ENCODE measurements at regions not wholly inside any gene's neighbourhood (a gene's known extent, or its start where the extent isn't known, plus 50 kb on each side); places are given as distances from the start of the nearest gene placed in this dataset.
"Not testable (repeated sequence)": the region's sequence is repeated elsewhere in the genome, so short reads cannot be mapped to it uniquely, and the experiment has no call there.

GRCh38 chr1:221865808-221866207, 123.9 kb upstream of the DUSP10 start:
- DNase-seq (ENCODE audit: low read depth in 1 of 2, low spot score in 2 of 2), result no peak
- H3K27me3 ChIP-seq (replicated peaks), result no peaks in the 10 kb centered on the region
- H3K36me3 ChIP-seq, result no peaks in the 10 kb centered on the region
- no peaks in the 10 kb centered on the region for H3K9me3 ChIP-seq (replicated peaks)
- no peak overlapping the region for H3K4me3 ChIP-seq
- H3K4me1 ChIP-seq (replicated peaks), result peaks cover 21% of the 10 kb centered on the region
- H3K27ac ChIP-seq, result no peak overlapping the region

GRCh38 chr1:221863635-221864034, 121.7 kb upstream of the DUSP10 start:
- H3K9me3 ChIP-seq (replicated peaks), result no peaks in the 10 kb centered on the region
- H3K36me3 ChIP-seq, result no peaks in the 10 kb centered on the region
- DNase-seq (ENCODE audit: low read depth in 1 of 2, low spot score in 2 of 2), result no peak
- no peak overlapping the region for H3K27ac ChIP-seq
- H3K27me3 ChIP-seq (replicated peaks), result no peaks in the 10 kb centered on the region
- H3K4me3 ChIP-seq, result no peak overlapping the region
- peaks cover 11% of the 10 kb centered on the region for H3K4me1 ChIP-seq (replicated peaks)

DNA sequence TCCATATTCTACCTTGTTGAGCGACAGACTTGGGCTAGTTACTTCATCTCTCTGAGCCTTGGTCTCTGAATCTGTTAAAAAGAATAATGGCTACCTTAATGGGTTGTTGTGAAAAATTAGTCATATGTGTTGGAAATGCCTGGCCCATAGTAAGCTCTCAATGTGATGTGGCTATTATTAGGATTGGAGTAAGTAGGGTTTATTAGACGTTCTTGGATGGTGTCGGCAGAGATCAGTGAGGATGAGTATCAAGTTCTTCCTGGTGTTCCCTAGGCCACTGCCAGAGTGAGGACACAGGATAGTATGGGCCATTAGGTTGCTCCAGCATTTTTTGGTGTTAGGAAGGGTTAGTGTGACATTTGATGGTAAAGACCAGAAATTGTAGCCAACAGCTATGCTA, 121.1 kb upstream of the DUSP10 start:
- Histone ChIP-seq H3K27ac (no peak overlapping the region), H3K36me3 (no peaks in the 10 kb centered on the region), H3K27me3 (replicated peaks) (no peaks in the 10 kb centered on the region), H3K4me1 (replicated peaks) (peaks cover 5% of the 10 kb centered on the region), H3K9me3 (replicated peaks) (no peaks in the 10 kb centered on the region), H3K4me3 (no peak overlapping the region)
- no peak for DNase-seq (ENCODE audit: low read depth in 1 of 2, low spot score in 2 of 2)

GRCh38 chr1:221858818-221859611, 117.1 kb upstream of the DUSP10 start:
- no peaks in the 10 kb centered on the region for H3K27me3 ChIP-seq (replicated peaks)
- H3K36me3 ChIP-seq, result no peaks in the 10 kb centered on the region
- no peak overlapping the region for H3K27ac ChIP-seq
- no peaks in the 10 kb centered on the region for H3K9me3 ChIP-seq (replicated peaks)
- no peak overlapping the region for H3K4me3 ChIP-seq
- peaks cover 4% of the 10 kb centered on the region; the same call in 1 of the 2 replicates for H3K4me1 ChIP-seq (replicated peaks)
- peak in 1 of 2 experiments; percentile 27 for DNase-seq (ENCODE audit: low read depth in 1 of 2, low spot score in 2 of 2)

DNA sequence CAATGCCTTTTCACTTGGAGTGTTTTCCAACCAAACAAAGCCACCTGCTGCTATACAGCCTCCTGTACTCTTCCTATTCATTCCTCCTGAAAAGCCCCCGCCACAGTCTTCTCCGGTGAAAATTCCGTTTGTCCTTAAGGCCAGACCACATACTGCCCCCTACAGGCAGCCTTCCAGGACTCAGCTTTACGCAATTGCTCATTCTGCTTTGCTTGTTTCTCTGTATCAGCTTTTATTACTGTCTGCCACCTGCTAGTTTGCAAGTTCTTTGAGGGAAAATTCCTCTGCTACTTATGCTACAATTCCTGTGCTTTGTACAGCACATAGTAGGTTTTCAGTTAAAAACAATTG, 115.2 kb upstream of the DUSP10 start:
- not testable (repeated sequence) for H3K4me3 ChIP-seq; H3K36me3 ChIP-seq; DNase-seq (ENCODE audit: low read depth in 1 of 2, low spot score in 2 of 2); H3K4me1 ChIP-seq (replicated peaks); H3K27ac ChIP-seq; H3K27me3 ChIP-seq (replicated peaks); H3K9me3 ChIP-seq (replicated peaks)

DNA sequence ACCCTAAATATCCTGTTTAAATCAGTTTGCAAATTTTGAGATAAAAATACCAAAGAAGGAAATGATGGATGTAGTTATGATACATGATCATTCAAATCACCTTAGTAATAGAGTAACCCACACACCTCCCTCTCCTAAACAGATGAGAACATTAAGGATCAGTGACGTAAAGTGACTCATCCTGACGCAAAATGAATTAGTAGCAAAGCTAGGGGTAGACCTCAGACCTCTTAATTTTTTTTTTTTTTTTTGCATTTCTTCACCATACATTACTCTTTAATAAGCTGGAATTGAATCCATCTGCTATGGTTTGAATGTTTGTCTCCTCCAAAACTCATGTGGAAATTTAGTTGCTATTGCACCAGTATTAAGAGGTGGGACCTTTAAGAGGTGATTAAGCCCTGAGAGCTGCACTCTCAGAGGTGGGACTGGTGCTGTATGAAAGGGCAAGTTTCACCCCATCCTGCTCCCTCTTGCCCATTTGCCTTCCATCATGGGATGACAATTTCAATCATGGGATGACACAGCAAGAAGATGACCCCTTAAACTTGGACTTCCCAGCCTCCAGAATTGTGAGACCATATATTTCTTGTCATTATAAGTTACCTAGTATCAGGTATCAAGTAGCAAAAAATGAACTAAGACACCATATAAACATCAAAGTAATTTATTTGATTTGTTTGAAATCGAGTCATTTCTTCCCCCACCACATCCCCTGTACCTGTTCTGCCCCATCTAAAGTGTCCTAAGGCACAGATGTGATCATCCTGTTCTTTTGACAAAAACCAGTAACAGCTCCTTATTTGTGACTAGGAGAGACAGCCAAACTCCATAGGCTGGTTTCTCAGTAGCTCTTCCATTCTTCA, 114.6 kb upstream of the DUSP10 start:
- H3K27ac ChIP-seq, result no peak overlapping the region
- no peaks in the 10 kb centered on the region for H3K9me3 ChIP-seq (replicated peaks)
- peaks cover 4% of the 10 kb centered on the region; the same call in 1 of the 2 replicates for H3K4me1 ChIP-seq (replicated peaks)
- no peak overlapping the region for H3K4me3 ChIP-seq
- H3K36me3 ChIP-seq, result no peaks in the 10 kb centered on the region
- DNase-seq (ENCODE audit: low read depth in 1 of 2, low spot score in 2 of 2), result no peak
- no peaks in the 10 kb centered on the region for H3K27me3 ChIP-seq (replicated peaks)

DNA sequence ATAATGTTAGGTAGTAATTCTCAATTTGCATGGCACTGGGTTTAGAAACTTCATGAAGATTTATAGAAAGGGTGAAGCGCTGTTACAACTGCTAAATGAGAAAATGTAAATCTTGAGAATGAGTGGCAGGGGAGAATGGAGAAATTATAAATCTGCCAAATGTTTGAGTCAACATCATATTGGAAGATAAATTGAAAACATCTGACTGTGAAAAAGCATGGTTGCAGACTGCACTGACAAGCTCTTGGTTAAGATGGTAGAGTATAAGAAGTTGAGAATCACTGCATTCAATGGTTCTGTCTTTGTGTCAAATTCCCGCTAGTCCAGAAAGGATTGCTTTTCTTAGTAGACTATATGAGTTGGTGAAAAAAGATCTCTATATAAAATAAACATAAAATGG, 113.3 kb upstream of the DUSP10 start:
- H3K27me3 ChIP-seq (replicated peaks), result no peaks in the 10 kb centered on the region
- H3K27ac ChIP-seq, result no peak overlapping the region
- H3K4me1 ChIP-seq (replicated peaks), result peaks cover 4% of the 10 kb centered on the region; the same call in 1 of the 2 replicates
- H3K36me3 ChIP-seq, result no peaks in the 10 kb centered on the region
- no peak overlapping the region for H3K4me3 ChIP-seq
- no peak for DNase-seq (ENCODE audit: low read depth in 1 of 2, low spot score in 2 of 2)
- H3K9me3 ChIP-seq (replicated peaks), result no peaks in the 10 kb centered on the region

- Histone ChIP-seq H3K9me3 (replicated peaks) (no peaks in the 10 kb centered on the region), H3K4me3 (no peak overlapping the region), H3K27ac (no peak overlapping the region), H3K27me3 (replicated peaks) (no peaks in the 10 kb centered on the region), H3K36me3 (no peaks in the 10 kb centered on the region), H3K4me1 (replicated peaks) (peaks cover 2% of the 10 kb centered on the region)
- DNase-seq (ENCODE audit: low read depth in 1 of 2, low spot score in 2 of 2), result no peak
Measured at GRCh38 chr1:221851336-221851735, 109.4 kb upstream of the DUSP10 start.

- H3K36me3 ChIP-seq, result no peaks in the 10 kb centered on the region
- no peak for DNase-seq (ENCODE audit: low read depth in 1 of 2, low spot score in 2 of 2)
- H3K27me3 ChIP-seq (replicated peaks), result no peaks in the 10 kb centered on the region
- no peak overlapping the region for H3K4me3 ChIP-seq
- H3K27ac ChIP-seq, result no peak overlapping the region
- H3K4me1 ChIP-seq (replicated peaks), result peaks cover 9% of the 10 kb centered on the region
- H3K9me3 ChIP-seq (replicated peaks), result no peaks in the 10 kb centered on the region
Measured at GRCh38 chr1:221850470-221851187, 108.7 kb upstream of the DUSP10 start.

DNA sequence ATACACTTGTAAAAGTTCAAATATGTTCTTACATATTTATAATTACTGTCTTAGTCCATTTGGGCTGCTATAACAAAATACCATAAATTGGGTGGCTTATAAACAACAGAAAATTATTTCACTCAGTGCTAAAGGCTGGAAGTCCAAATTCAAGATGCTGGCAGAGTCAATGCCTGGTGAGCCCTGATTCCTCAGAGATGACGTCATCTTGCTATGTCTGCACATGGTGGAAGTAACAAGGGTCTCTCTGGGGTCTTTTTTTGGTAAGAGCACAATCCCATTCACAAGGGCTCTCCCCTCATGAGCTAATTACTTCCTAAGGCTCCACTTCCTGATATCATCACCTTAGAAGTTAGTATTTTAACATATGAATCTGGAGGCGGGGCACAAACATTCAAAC, 108.0 kb upstream of the DUSP10 start:
- DNase-seq (ENCODE audit: low read depth in 1 of 2, low spot score in 2 of 2), result no peak
- Histone ChIP-seq H3K36me3 (no peaks in the 10 kb centered on the region), H3K27ac (no peak overlapping the region)

GRCh38 chr1:221849110-221849509, 107.2 kb upstream of the DUSP10 start:
- peaks cover 23% of the 10 kb centered on the region for H3K4me1 ChIP-seq (replicated peaks)
- H3K36me3 ChIP-seq, result no peaks in the 10 kb centered on the region
- no peaks in the 10 kb centered on the region for H3K9me3 ChIP-seq (replicated peaks)
- no peak overlapping the region for H3K4me3 ChIP-seq
- H3K27me3 ChIP-seq (replicated peaks), result no peaks in the 10 kb centered on the region
- H3K27ac ChIP-seq, result no peak overlapping the region
- DNase-seq (ENCODE audit: low read depth in 1 of 2, low spot score in 2 of 2), result no peak

More for the DNA sequence above, 108.0 kb upstream of the DUSP10 start:
- Histone ChIP-seq H3K4me1 (replicated peaks) (peaks cover 16% of the 10 kb centered on the region), H3K9me3 (replicated peaks) (no peaks in the 10 kb centered on the region), H3K27me3 (replicated peaks) (no peaks in the 10 kb centered on the region), H3K4me3 (no peak overlapping the region)

- DNase-seq (ENCODE audit: low read depth in 1 of 2, low spot score in 2 of 2), result no peak
- no peaks in the 10 kb centered on the region for H3K27me3 ChIP-seq (replicated peaks)
- H3K4me1 ChIP-seq (replicated peaks), result peaks cover 23% of the 10 kb centered on the region
Measured at GRCh38 chr1:221847676-221848075, 105.8 kb upstream of the DUSP10 start.

DNA sequence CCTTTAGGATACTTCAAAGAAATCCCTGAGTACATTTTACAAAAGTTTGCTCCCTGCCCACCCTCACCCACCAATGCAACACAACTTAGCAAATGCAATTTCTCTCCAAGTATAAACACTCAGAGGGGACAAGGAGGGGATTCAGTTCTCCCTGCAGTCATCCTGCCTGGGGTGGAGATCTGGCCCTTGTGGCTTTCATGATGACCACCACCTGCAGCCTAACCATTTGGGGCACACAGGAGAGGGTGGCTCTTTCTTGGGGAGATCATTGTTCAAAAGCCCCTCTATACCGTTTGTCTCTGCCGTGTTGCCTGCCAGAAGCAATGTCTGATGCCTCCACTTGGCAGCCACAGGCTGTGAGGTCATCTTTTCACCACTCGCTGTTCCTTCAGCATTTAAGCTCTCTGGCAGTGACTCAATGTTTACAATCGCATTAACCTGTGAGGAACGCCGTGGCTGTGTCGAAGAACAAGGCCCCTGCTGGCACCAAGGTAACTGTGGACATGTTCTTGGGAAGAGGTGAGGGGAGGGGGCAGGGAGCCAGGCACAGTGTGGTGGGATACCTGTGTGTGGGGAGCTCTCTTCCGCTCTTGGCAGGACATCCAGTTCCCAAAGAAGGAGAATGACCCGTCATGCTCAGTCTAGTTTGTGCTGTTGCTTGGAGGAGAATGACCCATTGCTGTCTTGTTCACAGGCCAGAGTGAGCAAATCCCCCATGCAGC, 103.9 kb upstream of the DUSP10 start:
- H3K4me1 ChIP-seq (replicated peaks), result peaks cover 35% of the 10 kb centered on the region
- DNase-seq (ENCODE audit: low read depth in 1 of 2, low spot score in 2 of 2), result peak; percentile 66 to 72

More at GRCh38 chr1:221847676-221848075, 105.8 kb upstream of the DUSP10 start:
- H3K36me3 ChIP-seq, result no peaks in the 10 kb centered on the region
- H3K9me3 ChIP-seq (replicated peaks), result no peaks in the 10 kb centered on the region
- H3K27ac ChIP-seq, result no peak overlapping the region
- H3K4me3 ChIP-seq, result no peak overlapping the region

More for the DNA sequence above, 103.9 kb upstream of the DUSP10 start:
- Histone ChIP-seq H3K4me3 (no peak overlapping the region), H3K27me3 (replicated peaks) (no peaks in the 10 kb centered on the region), H3K36me3 (no peaks in the 10 kb centered on the region), H3K27ac (peak overlapping the region; percentile 15), H3K9me3 (replicated peaks) (no peaks in the 10 kb centered on the region)
